GM12864 (cell line): ENCODE measurements at regions not wholly inside any gene's neighbourhood (a gene's known extent, or its start where the extent isn't known, plus 50 kb on each side); places are given as distances from the start of the nearest gene placed in this dataset.

Experiments
- DNase-seq: peaks from one replicate; pipeline ENCODE4 v3.0.0-alpha.2; 2011; ENCODE audit warnings: low read depth
- H3K4me3 ChIP-seq: 2 replicates; pipeline ENCODE4 v1.5.1; 2011; ENCODE audit warnings: mild to moderate bottlenecking, low read depth, low read length, control low read depth
- TF ChIP-seq, protein P1 (sequence below): IDR thresholded peaks from 2 replicates; pipeline ENCODE4 v1.5.1; 2011; ENCODE audit warnings: low read depth, mild to moderate bottlenecking, moderate library complexity, low read length, control low read depth, inconsistent platforms; ENCODE audit errors: missing control alignments

DNA sequence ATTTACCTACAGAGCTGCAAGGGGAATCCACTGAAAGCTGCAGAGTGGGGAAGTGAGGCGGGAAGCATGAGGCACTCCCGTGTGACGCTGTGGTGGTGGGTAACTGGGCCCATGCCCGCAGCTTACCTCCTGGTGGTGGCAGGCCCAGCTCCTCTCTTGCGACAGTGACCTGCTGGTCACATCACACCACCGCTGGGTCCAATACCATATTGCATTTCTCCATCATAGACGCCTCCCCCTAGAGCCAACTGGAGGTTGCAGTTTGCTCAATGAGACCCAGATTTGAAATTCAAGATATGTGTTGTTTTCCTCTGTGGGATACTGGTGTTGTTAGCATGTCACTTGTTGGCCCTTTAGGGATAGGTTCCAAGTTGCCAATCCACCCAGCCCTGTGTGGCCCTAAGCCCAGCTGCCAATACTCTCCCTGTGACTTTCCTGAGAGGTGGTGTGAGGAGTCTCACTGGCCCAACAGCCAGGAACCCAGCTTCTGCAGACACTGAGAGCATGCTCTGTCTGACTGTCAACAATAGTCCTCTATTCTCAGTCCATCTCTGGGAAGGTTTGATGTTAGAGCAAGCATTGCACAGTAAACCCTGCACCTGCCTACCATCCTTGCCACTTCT lies 428.3 kb downstream of the GADD45G start:
- TF ChIP-seq, protein P1, sequence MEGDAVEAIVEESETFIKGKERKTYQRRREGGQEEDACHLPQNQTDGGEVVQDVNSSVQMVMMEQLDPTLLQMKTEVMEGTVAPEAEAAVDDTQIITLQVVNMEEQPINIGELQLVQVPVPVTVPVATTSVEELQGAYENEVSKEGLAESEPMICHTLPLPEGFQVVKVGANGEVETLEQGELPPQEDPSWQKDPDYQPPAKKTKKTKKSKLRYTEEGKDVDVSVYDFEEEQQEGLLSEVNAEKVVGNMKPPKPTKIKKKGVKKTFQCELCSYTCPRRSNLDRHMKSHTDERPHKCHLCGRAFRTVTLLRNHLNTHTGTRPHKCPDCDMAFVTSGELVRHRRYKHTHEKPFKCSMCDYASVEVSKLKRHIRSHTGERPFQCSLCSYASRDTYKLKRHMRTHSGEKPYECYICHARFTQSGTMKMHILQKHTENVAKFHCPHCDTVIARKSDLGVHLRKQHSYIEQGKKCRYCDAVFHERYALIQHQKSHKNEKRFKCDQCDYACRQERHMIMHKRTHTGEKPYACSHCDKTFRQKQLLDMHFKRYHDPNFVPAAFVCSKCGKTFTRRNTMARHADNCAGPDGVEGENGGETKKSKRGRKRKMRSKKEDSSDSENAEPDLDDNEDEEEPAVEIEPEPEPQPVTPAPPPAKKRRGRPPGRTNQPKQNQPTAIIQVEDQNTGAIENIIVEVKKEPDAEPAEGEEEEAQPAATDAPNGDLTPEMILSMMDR, result no peak
- no peak overlapping the region for H3K4me3 ChIP-seq
- no peak for DNase-seq

DNA sequence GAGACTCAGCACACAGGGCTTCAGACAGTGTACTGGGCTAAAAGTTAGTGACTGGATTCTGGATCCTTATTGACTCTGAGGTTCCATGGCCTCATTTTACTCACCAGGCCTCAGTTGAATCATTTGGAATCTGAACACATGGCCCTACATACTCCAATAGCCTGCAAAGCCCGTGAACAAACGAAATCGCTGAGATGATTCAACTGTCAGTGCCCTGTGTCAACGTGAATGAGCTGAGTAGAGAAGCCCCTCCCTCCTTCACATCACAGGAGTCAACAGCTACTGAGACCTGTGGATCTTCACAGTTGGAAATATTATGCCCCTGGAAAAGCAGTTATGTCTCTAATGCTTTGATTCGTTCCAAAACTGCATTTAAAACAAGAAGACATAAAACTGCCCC lies 429.3 kb downstream of the GADD45G start:
- TF ChIP-seq, protein P1, result no peak
- no peak for DNase-seq
- no peak overlapping the region for H3K4me3 ChIP-seq

DNA sequence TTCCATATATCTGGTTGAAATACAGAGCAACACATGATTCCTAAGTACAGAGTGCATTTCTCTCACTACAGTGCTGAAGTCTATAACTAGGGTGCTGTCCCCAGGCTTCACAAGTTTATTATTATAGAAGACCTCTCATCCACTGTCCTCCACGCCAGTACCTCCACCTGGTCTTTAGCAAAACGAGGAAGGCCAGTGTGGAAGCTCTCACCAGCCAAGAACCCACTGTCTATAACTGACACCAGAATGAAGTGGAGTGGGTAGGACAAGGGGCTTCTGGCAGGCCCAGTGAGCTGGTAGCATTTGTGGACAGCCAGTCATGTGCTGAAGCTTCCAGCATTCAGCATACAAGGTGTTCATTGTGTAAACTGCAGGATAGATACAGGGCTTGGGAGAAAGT lies 430.7 kb downstream of the GADD45G start:
- H3K4me3 ChIP-seq, result no peak overlapping the region
- DNase-seq, result no peak
- TF ChIP-seq, protein P1, result no peak

DNA sequence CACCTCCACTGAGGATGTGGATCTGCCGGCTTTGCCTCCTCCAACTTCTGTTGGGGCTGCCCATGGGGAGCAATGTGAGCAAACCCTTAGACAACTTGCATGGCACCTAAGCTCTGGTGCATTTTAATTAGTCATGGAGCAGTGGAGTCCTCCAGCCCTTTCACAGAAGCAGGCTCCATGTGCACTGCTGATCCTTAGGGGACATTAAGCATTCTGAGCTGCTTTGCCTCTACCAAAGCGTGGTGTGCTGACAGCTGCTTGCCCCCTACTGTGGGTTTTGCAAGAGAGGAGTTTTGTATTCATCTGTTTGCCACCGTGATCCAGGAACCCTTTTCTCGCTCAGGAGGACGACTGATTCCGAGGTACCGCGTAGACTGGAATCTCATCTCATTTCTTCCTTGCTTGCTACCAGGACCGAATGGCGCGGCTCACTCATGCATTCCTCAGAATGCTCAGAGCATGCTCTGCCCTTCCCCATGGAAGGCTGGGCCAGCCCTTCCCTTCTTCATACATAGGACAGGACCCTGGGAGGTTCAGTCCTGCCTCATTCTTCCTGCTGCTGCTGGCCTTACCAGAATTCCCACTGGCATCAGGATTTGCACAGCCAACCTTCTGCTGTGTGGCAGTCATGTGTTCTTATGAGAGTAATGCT lies 432.5 kb downstream of the GADD45G start:
- DNase-seq, result no peak
- no peak overlapping the region for H3K4me3 ChIP-seq
- TF ChIP-seq, protein P1, result no peak

DNA sequence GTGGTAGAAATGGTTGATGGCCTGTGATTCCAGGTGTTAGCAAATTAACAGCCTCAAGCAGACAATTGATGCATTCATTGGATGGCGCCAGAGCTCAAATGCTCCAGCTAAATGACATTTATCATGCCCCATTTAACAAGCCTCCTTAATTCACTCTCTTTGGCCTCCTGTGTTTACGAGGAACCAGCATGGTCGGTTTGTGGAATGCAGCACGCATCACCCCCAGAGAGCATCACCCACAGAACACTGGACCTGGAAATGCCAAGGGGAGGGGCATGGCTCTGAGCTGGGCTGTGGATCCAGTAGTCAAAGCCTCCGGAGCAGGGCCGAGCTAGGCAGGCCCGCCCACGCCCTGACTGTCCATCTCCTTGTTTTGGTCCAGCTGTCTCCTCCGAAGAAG lies 434.0 kb downstream of the GADD45G start:
- TF ChIP-seq, protein P1, result no peak
- no peak overlapping the region for H3K4me3 ChIP-seq
- no peak for DNase-seq

DNA sequence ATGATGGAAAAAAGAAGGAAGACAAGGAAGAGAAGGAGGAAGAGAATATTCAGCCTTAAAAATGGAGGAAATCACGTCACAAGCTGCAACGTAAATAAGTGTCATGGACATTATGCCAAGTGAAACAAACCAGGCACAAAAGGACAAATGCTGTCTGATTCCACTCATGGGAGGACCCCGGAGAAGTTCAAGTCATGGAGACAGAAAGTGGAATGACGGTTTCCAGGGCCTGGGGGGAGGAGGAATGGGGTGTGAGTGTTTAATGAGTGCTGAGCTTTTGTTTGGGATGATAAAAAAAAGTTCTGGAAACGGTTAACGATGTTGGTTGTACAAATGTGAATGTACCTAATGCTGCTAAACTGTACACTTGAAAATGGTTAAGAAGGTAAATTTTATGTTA lies 439.5 kb downstream of the GADD45G start:
- no peak for DNase-seq
- no peak overlapping the region for H3K4me3 ChIP-seq
- TF ChIP-seq, protein P1, result no peak

DNA sequence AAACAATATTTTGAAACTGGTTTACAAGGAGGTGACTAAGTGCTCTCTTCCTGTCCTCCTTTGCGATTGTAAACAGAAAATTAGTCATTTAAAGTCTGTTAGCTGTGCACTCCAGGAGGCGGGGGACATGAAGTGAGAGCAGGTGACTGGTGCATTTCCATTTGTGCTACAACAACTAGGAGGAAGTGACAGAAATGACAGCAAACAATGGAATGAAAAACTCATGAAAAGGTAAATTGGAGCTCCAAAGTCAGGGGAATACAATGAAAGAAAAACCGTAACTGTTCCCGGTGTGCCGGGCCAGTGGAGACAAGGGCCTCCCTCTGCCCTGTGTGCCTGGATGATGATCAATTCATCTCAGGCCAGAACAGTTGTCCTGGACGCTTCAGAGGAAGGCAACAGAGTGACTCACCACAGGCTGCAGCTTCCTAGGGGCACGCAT lies 439.9 kb downstream of the GADD45G start:
- H3K4me3 ChIP-seq, result no peak overlapping the region
- TF ChIP-seq, protein P1, result no peak
- no peak for DNase-seq
